NB4 (cell line): ENCODE measurements at regions not wholly inside any gene's neighbourhood (a gene's known extent, or its start where the extent isn't known, plus 50 kb on each side); places are given as distances from the start of the nearest gene placed in this dataset.
A peak's percentile ranks its signal among the peaks of the same experiment; 100 is the strongest.

Source experiments
- DNase-seq: peaks from one replicate; pipeline ENCODE4 v3.0.0; 2010; ENCODE audit warnings: low read depth
- H3K4me3 ChIP-seq: one replicate; pipeline ENCODE4 v1.5.1; 2011; ENCODE audit warnings: mild to moderate bottlenecking, low read depth, low read length, moderate library complexity
- MYC ChIP-seq: IDR thresholded peaks from 2 replicates; pipeline ENCODE4 v1.6.1; 2011; ENCODE audit warnings: low read depth, low read length
- POLR2A ChIP-seq: IDR thresholded peaks from 2 replicates; pipeline ENCODE4 v1.6.1; 2011; ENCODE audit warnings: mild to moderate bottlenecking; ENCODE audit not compliant: insufficient read length; ENCODE audit errors: extremely low read depth
- TF ChIP-seq, protein P1 (sequence below): IDR thresholded peaks from one replicate; pipeline ENCODE4 v1.5.1; 2012; ENCODE audit warnings: low read depth, low read length
- TF ChIP-seq, protein P2 (sequence below): IDR thresholded peaks from 2 replicates; pipeline ENCODE4 v1.6.1; 2011; ENCODE audit warnings: low read depth, low read length

DNA sequence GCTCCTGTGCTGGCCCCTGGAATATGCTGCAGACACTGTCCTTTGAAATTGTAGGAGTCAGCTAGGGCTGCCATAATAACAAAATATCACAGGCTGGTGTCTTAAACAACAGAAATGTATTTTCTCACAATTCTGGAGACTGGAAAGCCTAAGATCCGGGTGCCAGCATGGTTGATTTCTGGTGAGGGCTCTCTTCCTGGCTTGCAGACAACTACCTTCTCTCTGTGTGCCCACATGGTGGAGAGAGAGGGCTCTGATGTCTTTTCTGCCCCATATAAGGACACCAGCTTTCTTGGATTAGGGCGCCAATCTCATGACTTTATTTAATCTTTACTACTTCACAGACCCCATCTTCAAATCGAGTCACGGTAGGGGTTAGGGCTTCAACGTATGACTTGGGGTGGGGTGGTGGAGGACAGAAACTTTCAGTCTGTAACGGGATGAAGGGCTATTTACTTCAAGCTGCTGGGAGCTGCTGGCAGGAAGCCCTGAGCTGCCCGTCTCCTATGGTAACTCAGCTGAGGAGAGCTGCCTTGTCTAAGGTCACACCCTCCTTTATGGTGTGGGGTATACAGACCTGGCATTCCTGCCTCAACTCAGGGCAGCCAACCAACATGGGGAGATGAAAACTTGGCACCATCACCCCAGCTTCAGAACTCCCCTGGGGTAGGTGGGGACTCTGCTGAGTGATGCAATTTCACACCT is 142.9 kb upstream of the ZBED5 start:
- peak; percentile 6 for DNase-seq
- H3K4me3 ChIP-seq, result no peak overlapping the region
- TF ChIP-seq, protein P1, sequence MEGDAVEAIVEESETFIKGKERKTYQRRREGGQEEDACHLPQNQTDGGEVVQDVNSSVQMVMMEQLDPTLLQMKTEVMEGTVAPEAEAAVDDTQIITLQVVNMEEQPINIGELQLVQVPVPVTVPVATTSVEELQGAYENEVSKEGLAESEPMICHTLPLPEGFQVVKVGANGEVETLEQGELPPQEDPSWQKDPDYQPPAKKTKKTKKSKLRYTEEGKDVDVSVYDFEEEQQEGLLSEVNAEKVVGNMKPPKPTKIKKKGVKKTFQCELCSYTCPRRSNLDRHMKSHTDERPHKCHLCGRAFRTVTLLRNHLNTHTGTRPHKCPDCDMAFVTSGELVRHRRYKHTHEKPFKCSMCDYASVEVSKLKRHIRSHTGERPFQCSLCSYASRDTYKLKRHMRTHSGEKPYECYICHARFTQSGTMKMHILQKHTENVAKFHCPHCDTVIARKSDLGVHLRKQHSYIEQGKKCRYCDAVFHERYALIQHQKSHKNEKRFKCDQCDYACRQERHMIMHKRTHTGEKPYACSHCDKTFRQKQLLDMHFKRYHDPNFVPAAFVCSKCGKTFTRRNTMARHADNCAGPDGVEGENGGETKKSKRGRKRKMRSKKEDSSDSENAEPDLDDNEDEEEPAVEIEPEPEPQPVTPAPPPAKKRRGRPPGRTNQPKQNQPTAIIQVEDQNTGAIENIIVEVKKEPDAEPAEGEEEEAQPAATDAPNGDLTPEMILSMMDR, result no peak
- TF ChIP-seq, protein P2, sequence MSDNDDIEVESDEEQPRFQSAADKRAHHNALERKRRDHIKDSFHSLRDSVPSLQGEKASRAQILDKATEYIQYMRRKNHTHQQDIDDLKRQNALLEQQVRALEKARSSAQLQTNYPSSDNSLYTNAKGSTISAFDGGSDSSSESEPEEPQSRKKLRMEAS, result no peak
- no peak for TF ChIP-seq POLR2A
- no peak for TF ChIP-seq MYC

DNA sequence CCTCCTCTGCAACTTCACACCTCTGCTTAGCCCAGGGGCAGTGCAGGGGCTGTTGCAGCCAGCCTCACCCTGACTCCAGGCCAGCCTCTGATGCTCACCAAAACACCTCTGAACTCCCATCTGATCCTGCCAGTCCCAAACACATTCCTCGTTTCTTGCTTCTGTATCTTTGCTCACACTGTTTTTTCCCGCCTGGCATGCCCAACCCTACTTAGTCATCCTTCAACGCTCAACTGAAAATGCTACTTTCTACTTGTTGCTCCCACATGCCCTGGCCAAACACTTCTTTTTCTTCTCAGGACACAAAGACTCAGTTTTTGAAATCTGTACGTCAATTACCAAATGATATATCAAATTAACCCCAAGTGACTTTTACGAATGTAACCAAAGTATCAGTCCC is 140.8 kb upstream of the ZBED5 start:
- TF ChIP-seq, protein P2, result no peak
- TF ChIP-seq, protein P1, result no peak
- TF ChIP-seq MYC (no peak), POLR2A (no peak)
- DNase-seq, result no peak

DNA sequence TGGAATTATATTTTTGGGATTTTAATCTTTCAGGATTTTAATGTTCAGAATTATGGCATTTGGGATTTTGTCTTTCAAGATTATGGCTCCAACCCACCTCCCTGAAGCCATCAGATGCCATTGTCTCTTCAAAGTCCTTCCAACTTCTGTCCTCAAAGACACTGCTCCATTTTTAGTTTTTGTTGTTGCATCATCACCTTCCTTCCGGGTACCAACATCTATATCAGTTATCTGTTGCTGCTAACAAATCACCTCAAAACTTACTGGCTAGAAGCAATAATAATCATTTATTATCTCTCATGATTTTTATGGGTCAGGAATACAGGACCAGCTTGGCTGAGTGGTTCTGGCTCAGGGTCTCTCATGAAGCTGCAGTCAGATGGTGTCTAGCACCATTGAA is 138.8 kb upstream of the ZBED5 start:
- H3K4me3 ChIP-seq, result no peak overlapping the region
- DNase-seq, result no peak
- TF ChIP-seq POLR2A, result no peak
- TF ChIP-seq, protein P2, result no peak
- no peak for TF ChIP-seq MYC

More for the DNA sequence above, 140.8 kb upstream of the ZBED5 start:
- no peak overlapping the region for H3K4me3 ChIP-seq

DNA sequence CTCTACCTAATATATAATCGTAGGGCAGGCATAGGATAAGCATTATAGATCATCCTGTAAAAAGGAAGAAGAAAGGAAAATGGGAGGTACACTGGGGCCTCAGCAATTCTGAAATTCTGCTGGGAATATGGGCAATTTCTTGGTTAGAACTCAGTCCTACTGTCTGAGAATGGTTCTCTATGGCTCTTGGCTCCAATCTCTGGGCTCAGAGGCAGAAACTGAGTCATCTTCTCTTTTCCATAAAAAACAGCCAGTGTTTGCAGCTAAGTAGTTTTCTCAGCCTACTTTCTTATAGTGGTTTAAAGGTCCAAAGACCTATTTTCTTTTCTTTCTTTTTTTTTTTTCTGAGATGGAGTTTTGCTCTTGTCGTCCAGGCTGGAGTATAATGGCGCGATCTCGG is 135.8 kb upstream of the ZBED5 start:
- TF ChIP-seq POLR2A, result no peak
- TF ChIP-seq MYC, result no peak
- TF ChIP-seq, protein P1, result no peak
- TF ChIP-seq, protein P2, result no peak
- no peak for DNase-seq
- H3K4me3 ChIP-seq, result no peak overlapping the region

DNA sequence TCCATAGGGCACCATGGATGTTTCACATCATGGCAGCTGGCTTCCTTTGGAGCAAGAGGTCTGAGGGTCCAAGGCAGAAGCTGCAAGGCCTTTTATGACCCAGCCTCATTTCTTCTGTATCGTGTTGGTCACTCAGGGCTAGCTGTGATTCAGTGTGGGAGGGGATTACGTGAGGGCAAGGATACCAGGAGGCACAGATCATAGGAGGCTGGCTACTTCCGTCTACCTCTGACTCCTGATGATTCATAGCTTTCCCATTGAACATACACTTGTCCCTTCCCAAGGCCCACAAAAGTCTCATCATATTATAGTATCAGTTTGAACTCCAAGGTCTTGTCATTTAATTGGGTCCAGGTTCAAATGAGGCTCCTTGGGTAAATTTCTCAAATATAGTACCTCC is 135.3 kb upstream of the ZBED5 start:
- DNase-seq, result no peak
- TF ChIP-seq POLR2A (no peak), MYC (no peak)
- TF ChIP-seq, protein P1, result no peak
- TF ChIP-seq, protein P2, result no peak
- H3K4me3 ChIP-seq, result no peak overlapping the region

DNA sequence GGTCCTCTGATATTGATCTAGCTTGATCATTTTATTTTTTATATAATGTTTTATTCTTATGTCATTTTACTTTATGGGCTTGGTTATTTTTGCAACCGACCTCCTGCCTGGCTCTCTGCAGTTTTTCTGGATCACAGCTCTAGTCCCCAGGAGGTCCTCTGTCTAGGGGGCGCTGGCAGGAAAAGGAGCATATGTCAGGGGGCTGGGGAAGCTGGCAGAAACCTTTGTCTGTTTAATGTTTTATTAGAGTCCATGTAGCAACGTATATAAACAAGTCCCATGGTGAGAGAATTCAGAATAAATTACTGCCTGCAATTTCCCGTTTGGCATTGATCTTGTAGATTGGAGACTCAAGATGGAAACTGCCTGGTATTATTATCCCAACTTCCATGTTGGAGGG is 133.5 kb upstream of the ZBED5 start:
- H3K4me3 ChIP-seq, result no peak overlapping the region
- no peak for TF ChIP-seq MYC
- no peak for DNase-seq

DNA sequence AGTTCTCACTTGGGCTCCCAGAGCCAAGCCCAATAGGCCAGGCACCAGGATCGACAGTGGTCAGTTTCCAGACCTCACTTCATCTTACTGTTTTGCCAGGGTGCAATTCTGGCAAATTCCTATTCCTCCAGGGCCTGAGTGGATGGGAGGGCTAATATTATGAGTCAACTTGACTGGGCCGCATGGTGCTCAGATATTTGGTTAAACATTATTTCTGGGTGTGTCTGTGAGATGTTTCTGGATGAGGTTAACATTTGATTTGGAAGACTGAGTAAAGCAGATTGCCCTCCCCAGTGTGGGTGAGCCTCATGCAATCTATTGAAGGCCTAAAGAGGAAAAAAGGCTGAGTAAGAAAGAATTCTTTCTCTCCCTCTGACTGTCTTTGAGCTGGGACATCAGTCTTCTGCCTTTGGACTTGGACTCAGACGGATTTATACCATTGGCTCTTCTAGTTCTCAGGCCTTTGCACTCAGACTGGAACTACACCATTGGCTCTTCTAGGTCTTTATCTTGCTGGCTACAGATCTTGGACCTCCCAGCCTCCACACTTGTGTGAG is 132.9 kb upstream of the ZBED5 start:
- TF ChIP-seq, protein P1, result no peak
- TF ChIP-seq POLR2A, result no peak
- TF ChIP-seq MYC, result no peak
- TF ChIP-seq, protein P2, result no peak
- no peak overlapping the region for H3K4me3 ChIP-seq
- no peak for DNase-seq
